Gastroesophageal sphincter (tissue), 4 donors: ENCODE measurements at regions not wholly inside any gene's neighbourhood (a gene's known extent, or its start where the extent isn't known, plus 50 kb on each side); places are given as distances from the start of the nearest gene placed in this dataset.

Experiments
- ATAC-seq: fragments of 150-250 bp; one replicate; pipeline ENCODE4 v1.9.1; 2016; ENCODE audit warnings: mild to moderate bottlenecking, moderate library complexity
- H3K27ac ChIP-seq, 4 donors: fragments of 200-600 bp; sonication (generic) in 3 of 4; 1 replicate in 3 of 4; 2 replicates in 1 of 4; pipeline ENCODE4 v1.5.1; 2016 to 2019
- H3K27me3 ChIP-seq: fragments of 200-600 bp; sonication (generic); one replicate; pipeline ENCODE4 v1.5.1; 2019
- H3K36me3 ChIP-seq, 2 donors: fragments of 200-600 bp; sonication (generic); one replicate each; pipeline ENCODE4 v1.5.1; 2019; ENCODE audit warnings: control low read depth in 1 of 2
- H3K4me1 ChIP-seq, 3 donors: fragments of 200-600 bp; sonication (generic); 1 replicate in 2 of 3; 2 replicates in 1 of 3; pipeline ENCODE4 v1.5.1; 2016 to 2019; ENCODE audit warnings: control low read depth in 2 of 3
- H3K4me3 ChIP-seq, 2 donors: fragments of 200-600 bp; sonication (generic); one replicate each; pipeline ENCODE4 v1.5.1; 2019; ENCODE audit warnings: mild to moderate bottlenecking in 1 of 2, moderate library complexity in 1 of 2
- H3K9me3 ChIP-seq, 3 donors: fragments of 200-600 bp; sonication (generic); one replicate each; pipeline ENCODE4 v1.5.1; 2017 to 2019; ENCODE audit warnings: control low read depth in 2 of 3
- CTCF ChIP-seq, 4 experiments: fragments of 200-600 bp in 2 of 4; fragments of 450-650 bp in 2 of 4; sonication (generic) in 1 of 4; IDR thresholded peaks; one replicate each; pipeline ENCODE4 v1.5.1; 2017 to 2019; ENCODE audit warnings: antibody characterized with exemption in 4 of 4, mild to moderate bottlenecking in 2 of 4, moderate library complexity in 2 of 4
- EP300 ChIP-seq: sonication (generic); formaldehyde crosslinking; IDR thresholded peaks from one replicate; pipeline ENCODE4 v1.6.1; 2017; ENCODE audit warnings: antibody characterized with exemption, mild to moderate bottlenecking
- POLR2A ChIP-seq, 2 donors: fragments of 450-650 bp; IDR thresholded peaks; one replicate each; pipeline ENCODE4 v1.6.1; 2017; ENCODE audit warnings: antibody characterized with exemption in 2 of 2, mild to moderate bottlenecking in 2 of 2, moderate library complexity in 1 of 2
- POLR2AphosphoS5 ChIP-seq: sonication (generic); formaldehyde crosslinking; IDR thresholded peaks from one replicate; pipeline ENCODE4 v1.6.1; 2017; ENCODE audit warnings: antibody characterized with exemption
- WGBS, 2 donors: methylation state at CpG; one replicate each; pipeline ENCODE4 v1.1.5; 2018; ENCODE audit warnings: low coverage in 1 of 2; 5-methylcytosine and 5-hydroxymethylcytosine counted together

- 70 to 86% methylated on average over 5 of the region's 6 CpGs for WGBS, 2 donors
- Histone ChIP-seq H3K4me1 (no peaks in the 10 kb centered on the region), H3K9me3 (no peaks in the 10 kb centered on the region), H3K36me3 (no peaks in the 10 kb centered on the region), H3K4me3 (no peak overlapping the region), H3K27me3 (peaks cover 12% of the 10 kb centered on the region), H3K27ac (no peak overlapping the region)
- no peak for TF ChIP-seq POLR2AphosphoS5
- no peak for TF ChIP-seq CTCF (IDR thresholded peaks at IDR 0.05)
- no peak for ATAC-seq
These were observed 117.0 kb upstream of the PTPRZ1 start for GRCh38 chr7:121755818-121756552.

- WGBS, 2 donors, result 53 to 59% methylated on average over 2 of the region's 2 CpGs
- Histone ChIP-seq H3K27me3 (peaks cover 12% of the 10 kb centered on the region), H3K4me1 (no peaks in the 10 kb centered on the region), H3K27ac (no peak overlapping the region), H3K36me3 (no peaks in the 10 kb centered on the region), H3K4me3 (no peak overlapping the region), H3K9me3 (no peaks in the 10 kb centered on the region)
- ATAC-seq, result no peak
- TF ChIP-seq EP300 (no peak), CTCF (IDR thresholded peaks at IDR 0.05) (no peak), POLR2A (IDR thresholded peaks at IDR 0.05) (no peak), POLR2AphosphoS5 (no peak)
These were observed 117.7 kb upstream of the PTPRZ1 start for GRCh38 chr7:121755286-121755685.

- ATAC-seq, result no peak
- no peaks in the 10 kb centered on the region for H3K36me3 ChIP-seq
- WGBS, 2 donors, result 75 to 83% methylated on average over 2 of the region's 2 CpGs
- H3K27ac ChIP-seq, result no peak overlapping the region
- TF ChIP-seq EP300, result no peak
- TF ChIP-seq POLR2AphosphoS5, result no peak
- TF ChIP-seq POLR2A (IDR thresholded peaks at IDR 0.05), result no peak
- TF ChIP-seq CTCF (IDR thresholded peaks at IDR 0.05), result no peak
- H3K4me3 ChIP-seq, result no peak overlapping the region
- no peaks in the 10 kb centered on the region for H3K4me1 ChIP-seq
- no peaks in the 10 kb centered on the region for H3K9me3 ChIP-seq
- peaks cover 12% of the 10 kb centered on the region for H3K27me3 ChIP-seq
These were observed 119.0 kb upstream of the PTPRZ1 start for GRCh38 chr7:121753944-121754343.

- ATAC-seq, result no peak
These were observed 120.3 kb upstream of the PTPRZ1 start for GRCh38 chr7:121752706-121753105.

More at GRCh38 chr7:121752706-121753105, 120.3 kb upstream of the PTPRZ1 start:
- 14 to 22% methylated on average over 4 of the region's 4 CpGs for WGBS, 2 donors
- Histone ChIP-seq H3K9me3 (no peaks in the 10 kb centered on the region), H3K27ac (no peak overlapping the region), H3K27me3 (peaks cover 12% of the 10 kb centered on the region), H3K4me3 (no peak overlapping the region), H3K36me3 (no peaks in the 10 kb centered on the region), H3K4me1 (no peaks in the 10 kb centered on the region)
- TF ChIP-seq EP300 (no peak), POLR2AphosphoS5 (no peak), POLR2A (IDR thresholded peaks at IDR 0.05) (no peak), CTCF (IDR thresholded peaks at IDR 0.05) (no peak)
